ENCODE measurements at regions not wholly inside any gene's neighbourhood (a gene's known extent, or its start where the extent isn't known, plus 50 kb on each side); places are given as distances from the start of the nearest gene placed in this dataset.

GRCh38 chrX:85666471-85666870 is 287.0 kb upstream of the POF1B start:
- TF ChIP-seq CTCF (IDR thresholded peaks at IDR 0.05; ENCODE audit: low read depth, low read length): no peak
- no peak for TF ChIP-seq EZH2phosphoT487 (IDR thresholded peaks at IDR 0.05; ENCODE audit: low read depth)
